ENCODE measurements at regions not wholly inside any gene's neighbourhood (a gene's known extent, or its start where the extent isn't known, plus 50 kb on each side); places are given as distances from the start of the nearest gene placed in this dataset.

DNA sequence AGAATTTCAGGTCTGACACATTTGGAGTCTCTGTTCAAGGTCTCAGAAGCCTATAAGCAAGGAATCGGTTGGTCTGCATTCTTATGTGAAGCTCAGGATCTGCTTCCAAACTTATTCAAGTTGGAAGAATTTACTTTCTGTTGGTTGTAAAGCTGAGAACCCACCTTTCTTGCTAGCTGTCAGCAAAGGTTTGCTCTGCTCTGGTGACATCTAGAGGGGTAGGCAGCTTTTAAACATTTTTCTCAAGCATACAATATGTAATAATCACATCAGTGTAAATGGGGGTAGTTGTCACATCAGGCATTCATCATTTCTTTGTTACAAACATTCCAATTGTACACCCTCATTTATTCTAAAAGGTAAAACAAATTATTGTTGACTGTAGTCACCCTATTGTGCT is 935.2 kb downstream of the TRAM1L1 start:
- Histone ChIP-seq H3K4me3 (no peak overlapping the region), H3K27ac (no peak overlapping the region), H3K9me3 (no peaks in the 10 kb centered on the region), H3K36me3 (no peaks in the 10 kb centered on the region), H3K27me3 (no peaks in the 10 kb centered on the region), H3K4me1 (no peaks in the 10 kb centered on the region)
- 87 to 92% methylated on average over 1 of the region's 1 CpG for WGBS, 2 donors
- DNase-seq (ENCODE audit: low spot score in 2 of 2), result no peak
- TF ChIP-seq, protein P1, sequence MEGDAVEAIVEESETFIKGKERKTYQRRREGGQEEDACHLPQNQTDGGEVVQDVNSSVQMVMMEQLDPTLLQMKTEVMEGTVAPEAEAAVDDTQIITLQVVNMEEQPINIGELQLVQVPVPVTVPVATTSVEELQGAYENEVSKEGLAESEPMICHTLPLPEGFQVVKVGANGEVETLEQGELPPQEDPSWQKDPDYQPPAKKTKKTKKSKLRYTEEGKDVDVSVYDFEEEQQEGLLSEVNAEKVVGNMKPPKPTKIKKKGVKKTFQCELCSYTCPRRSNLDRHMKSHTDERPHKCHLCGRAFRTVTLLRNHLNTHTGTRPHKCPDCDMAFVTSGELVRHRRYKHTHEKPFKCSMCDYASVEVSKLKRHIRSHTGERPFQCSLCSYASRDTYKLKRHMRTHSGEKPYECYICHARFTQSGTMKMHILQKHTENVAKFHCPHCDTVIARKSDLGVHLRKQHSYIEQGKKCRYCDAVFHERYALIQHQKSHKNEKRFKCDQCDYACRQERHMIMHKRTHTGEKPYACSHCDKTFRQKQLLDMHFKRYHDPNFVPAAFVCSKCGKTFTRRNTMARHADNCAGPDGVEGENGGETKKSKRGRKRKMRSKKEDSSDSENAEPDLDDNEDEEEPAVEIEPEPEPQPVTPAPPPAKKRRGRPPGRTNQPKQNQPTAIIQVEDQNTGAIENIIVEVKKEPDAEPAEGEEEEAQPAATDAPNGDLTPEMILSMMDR (IDR thresholded peaks at IDR 0.05), result no peak
- TF ChIP-seq POLR2A (IDR thresholded peaks at IDR 0.05) (no peak), EP300 (IDR thresholded peaks at IDR 0.05) (no peak)

DNA sequence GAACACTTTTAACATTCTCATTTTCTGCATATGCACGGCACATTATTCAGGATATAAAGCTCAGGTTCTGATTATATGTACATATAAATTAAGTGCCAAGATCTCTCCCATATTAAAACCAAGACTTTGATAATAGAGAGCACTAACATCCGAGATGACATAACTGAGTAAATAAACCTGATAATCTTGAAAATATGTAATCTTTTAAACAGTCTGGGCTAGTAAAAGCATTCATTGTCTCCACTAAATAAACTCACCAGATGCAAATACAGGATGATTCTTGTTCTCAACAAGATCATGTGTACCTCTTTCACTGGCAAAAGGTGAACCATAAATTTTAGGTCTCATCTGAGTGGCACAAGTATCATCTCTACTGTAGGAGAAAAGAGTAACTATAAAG is 942.2 kb downstream of the TRAM1L1 start:
- no peak overlapping the region for H3K4me3 ChIP-seq
- H3K4me1 ChIP-seq, result no peaks in the 10 kb centered on the region
- no peak for DNase-seq (ENCODE audit: low spot score in 2 of 2)
- no peak for TF ChIP-seq POLR2A (IDR thresholded peaks at IDR 0.05)
- TF ChIP-seq, protein P1 (IDR thresholded peaks at IDR 0.05), result no peak
- no peak for TF ChIP-seq EP300 (IDR thresholded peaks at IDR 0.05)
- no peaks in the 10 kb centered on the region for H3K36me3 ChIP-seq
- 61 to 66% methylated on average over 2 of the region's 2 CpGs for WGBS, 2 donors
- no peak overlapping the region for H3K27ac ChIP-seq
- H3K9me3 ChIP-seq, result no peaks in the 10 kb centered on the region
- H3K27me3 ChIP-seq, result no peaks in the 10 kb centered on the region

DNA sequence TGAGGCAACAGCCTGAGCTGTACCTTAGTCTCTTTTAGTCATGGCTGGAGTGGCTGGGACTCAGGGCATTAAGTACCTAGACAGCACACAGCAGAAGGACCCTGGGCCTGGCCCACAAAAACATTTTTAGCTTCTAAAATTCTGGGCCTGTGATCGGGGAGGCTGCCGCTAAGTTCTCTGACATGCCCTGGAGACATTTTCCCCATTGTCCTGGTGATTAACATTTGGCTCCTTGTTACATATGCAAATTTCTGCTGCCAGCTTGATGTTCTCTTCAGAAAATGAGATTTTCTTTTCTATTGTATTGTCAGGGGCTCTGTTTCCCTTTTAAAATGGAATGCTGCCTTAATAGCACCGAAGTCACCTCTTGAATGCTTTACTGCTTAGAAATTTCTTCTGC is 952.4 kb downstream of the TRAM1L1 start:
- Histone ChIP-seq H3K9me3 (no peaks in the 10 kb centered on the region), H3K27me3 (no peaks in the 10 kb centered on the region), H3K36me3 (no peaks in the 10 kb centered on the region), H3K27ac (no peak overlapping the region), H3K4me3 (no peak overlapping the region), H3K4me1 (no peaks in the 10 kb centered on the region)
- DNase-seq (ENCODE audit: low spot score in 2 of 2), result no peak
- 79 to 84% methylated on average over 3 of the region's 3 CpGs for WGBS, 2 donors
- TF ChIP-seq POLR2A (IDR thresholded peaks at IDR 0.05), result no peak
- no peak for TF ChIP-seq EP300 (IDR thresholded peaks at IDR 0.05)
- TF ChIP-seq, protein P1 (IDR thresholded peaks at IDR 0.05), result no peak

DNA sequence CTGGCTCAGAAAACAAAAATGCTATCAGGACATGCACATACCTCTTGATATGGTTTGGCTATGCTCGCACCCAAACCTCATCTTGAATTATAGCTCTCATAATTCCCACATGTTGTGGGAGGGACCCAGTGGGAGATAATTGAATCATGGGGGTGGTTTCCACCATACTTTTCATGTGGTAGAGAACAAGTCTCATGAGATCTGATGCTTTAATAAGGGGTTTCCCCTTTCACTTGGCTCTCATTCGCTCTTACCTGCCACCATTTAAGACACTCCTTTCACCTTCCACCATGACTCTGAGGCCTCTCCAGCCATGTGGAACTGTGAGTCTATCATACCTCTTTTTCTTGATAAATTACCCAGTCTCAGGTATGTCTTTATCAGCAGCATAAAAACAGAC is 958.6 kb downstream of the TRAM1L1 start:
- WGBS, 2 donors, result 89 to 100% methylated on average over 2 of the region's 2 CpGs
- no peaks in the 10 kb centered on the region for H3K9me3 ChIP-seq
- no peaks in the 10 kb centered on the region for H3K27me3 ChIP-seq
- no peak overlapping the region for H3K27ac ChIP-seq
- TF ChIP-seq POLR2A (IDR thresholded peaks at IDR 0.05) (no peak), EP300 (IDR thresholded peaks at IDR 0.05) (no peak)
- TF ChIP-seq, protein P1 (IDR thresholded peaks at IDR 0.05), result no peak
- H3K36me3 ChIP-seq, result no peaks in the 10 kb centered on the region
- no peak for DNase-seq (ENCODE audit: low spot score in 2 of 2)
- no peak overlapping the region for H3K4me3 ChIP-seq
- no peaks in the 10 kb centered on the region for H3K4me1 ChIP-seq

DNA sequence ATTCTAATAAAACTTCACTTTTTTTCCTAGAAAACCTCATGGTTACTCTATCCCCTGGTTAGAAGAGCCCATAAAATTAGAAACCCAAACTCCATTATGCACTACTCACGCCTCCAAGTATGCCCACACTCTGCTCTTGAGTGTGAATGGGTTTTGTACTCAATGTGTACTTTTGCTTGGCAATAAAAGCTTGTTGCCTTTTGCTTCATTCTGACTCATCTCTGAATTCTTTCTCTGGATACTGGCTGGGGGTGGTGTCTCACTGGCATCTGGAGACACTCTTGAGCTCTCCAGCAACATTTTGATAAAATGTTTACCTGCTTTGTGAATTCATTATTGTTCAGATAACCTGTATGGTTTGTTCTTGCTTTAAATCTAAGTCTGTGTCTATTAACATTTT is 963.3 kb downstream of the TRAM1L1 start:
- Histone ChIP-seq H3K4me3 (no peak overlapping the region), H3K4me1 (no peaks in the 10 kb centered on the region), H3K9me3 (no peaks in the 10 kb centered on the region), H3K27ac (no peak overlapping the region), H3K36me3 (no peaks in the 10 kb centered on the region), H3K27me3 (no peaks in the 10 kb centered on the region)
- no peak for DNase-seq (ENCODE audit: low spot score in 2 of 2)
- TF ChIP-seq, protein P1 (IDR thresholded peaks at IDR 0.05), result no peak
- TF ChIP-seq EP300 (IDR thresholded peaks at IDR 0.05) (no peak), POLR2A (IDR thresholded peaks at IDR 0.05) (no peak)
- 50% methylated on average over 1 of the region's 1 CpG for WGBS, 2 donors

Data from tibial nerve (tissue), 4 donors.